ENCODE measurements at regions not wholly inside any gene's neighbourhood (a gene's known extent, or its start where the extent isn't known, plus 50 kb on each side); places are given as distances from the start of the nearest gene placed in this dataset.
A peak's percentile ranks its signal among the peaks of the same experiment; 100 is the strongest.

DNA sequence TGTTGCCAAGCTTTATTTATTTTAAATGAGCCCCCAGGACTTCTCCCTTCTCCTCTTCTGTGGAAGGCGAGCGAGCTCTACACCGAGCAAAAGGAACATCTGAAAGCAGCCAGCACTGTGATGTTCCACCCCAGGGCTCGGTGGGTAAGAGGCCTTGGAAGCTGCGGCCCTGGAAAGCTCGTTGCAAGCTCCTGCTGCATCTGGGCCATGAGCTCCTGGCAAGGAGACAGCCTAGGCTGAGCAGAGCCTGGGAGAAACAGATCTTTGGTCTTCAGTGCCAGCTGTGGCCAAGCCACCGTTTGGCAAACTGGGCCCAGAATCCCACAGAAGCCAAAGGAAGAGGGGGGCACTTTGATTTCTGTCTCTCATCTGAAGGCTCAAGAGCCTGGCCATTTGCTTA lies 114.1 kb downstream of the ENGASE start:
- DNase-seq (ENCODE audit: low spot score) (no peak), ATAC-seq (no peak)

GRCh38 chr17:79188048-79188447 lies 113.4 kb downstream of the ENGASE start:
- peak; percentile 76 for ATAC-seq

DNA sequence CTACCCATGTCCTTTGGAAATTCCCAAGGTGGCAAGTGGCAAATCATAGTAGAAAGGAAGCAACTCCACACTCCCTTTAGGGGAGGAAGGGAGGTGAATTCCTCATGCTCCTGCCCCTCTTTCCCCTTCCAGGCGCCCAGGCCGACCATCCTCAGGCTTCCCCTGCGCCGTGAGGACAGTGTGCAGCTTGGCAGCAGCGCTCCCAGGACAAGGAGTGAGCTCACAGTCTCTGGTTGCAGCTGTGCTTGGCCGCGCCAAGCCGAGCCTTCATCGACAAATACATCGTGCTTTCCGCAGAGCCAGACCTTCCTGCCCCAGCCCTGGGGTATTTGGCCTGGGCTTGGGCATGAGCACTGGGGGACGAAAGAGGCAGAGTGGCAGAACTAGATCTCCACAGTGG lies 112.6 kb downstream of the ENGASE start:
- DNase-seq (ENCODE audit: low spot score) (no peak), ATAC-seq (no peak)

More at GRCh38 chr17:79188048-79188447, 113.4 kb downstream of the ENGASE start:
- no peak for DNase-seq (ENCODE audit: low spot score)

DNA sequence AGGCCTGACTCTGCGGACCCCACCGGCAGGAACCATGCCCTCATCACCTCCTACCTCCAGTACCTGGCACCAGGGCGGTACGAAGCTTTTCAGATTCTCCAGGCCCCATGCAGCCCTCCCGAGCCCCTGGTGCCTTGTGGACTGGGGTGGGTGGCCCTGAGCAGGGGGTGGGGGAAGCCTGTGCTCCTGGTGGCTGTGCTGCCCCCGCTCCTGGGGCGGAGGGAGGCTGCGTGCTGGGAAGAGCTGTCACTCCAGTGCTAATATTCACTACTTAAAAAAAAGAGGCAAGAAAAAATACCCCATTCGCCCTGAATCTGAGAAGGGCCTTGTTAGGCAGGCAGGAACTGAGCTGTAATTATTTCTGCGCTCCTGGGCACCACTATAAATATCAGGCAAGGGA lies 111.8 kb downstream of the ENGASE start:
- no peak for ATAC-seq
- DNase-seq (ENCODE audit: low spot score), result no peak

- DNase-seq (ENCODE audit: low spot score) (no peak), ATAC-seq (no peak)
Observed at GRCh38 chr17:79185671-79186070, 111.0 kb downstream of the ENGASE start.

DNA sequence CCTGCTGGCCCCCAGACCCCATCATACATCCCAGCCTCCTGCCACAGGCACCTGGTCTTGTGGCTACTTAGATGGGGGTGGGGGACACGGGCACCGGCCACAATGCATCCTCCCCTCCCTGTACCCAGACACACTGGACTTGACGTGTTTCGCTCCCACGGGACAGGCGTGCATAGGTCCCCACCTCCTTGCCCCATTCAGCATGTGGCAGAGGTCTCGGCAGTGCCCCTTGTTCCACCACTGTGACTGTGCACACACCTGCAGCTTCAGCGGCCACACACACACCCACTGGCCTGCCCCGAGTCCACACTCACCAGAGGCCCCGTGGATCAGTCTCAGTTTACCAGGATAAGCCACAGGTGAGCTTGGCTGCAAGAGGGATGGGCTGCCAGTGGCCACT lies 109.6 kb downstream of the ENGASE start:
- ATAC-seq, result no peak
- DNase-seq (ENCODE audit: low spot score), result no peak

DNA sequence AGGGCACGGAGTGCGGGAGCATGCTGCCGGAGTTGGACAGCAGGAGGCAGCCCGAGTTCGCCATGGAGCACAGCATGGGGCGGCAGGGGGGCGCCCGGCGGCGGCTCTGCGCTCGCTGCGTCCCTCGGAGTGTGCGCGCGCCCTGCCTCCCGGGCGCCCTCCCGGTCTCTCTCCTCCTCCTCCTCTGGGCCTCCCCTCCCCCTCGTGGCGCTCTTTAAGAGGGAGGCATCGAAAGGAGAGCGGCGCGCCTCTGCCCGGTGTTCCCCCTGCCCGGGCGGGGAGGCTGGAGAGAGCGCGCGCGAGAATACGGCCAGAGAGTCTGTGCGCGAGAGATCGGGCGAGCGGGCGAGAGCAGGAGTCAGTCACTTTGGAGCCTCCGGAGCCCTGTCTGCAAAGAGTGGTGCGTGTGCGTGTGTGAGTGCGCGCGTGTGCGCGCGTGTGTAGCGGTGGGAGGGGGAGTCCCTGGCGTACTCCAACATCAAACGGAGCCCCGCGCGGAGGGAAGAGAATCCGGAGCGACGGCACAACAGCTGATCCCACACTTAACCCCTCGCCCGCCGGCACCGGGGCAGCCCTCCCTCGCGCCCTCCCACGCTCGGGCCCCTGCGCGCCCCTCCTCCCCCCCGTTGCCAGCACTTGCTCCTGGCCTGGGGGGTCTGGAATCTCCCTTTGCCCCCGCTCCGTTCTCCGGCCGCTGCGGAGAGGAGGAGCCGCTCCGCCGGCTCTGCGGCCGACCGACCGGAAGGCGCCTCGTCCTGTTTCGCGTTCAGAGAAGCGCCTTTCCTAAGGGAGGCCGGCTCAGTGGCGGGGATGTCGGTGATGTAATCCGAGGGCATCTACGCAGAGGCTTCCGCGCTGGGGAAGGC lies 108.9 kb downstream of the ENGASE start:
- DNase-seq (ENCODE audit: low spot score) (no peak), ATAC-seq (no peak)

DNA sequence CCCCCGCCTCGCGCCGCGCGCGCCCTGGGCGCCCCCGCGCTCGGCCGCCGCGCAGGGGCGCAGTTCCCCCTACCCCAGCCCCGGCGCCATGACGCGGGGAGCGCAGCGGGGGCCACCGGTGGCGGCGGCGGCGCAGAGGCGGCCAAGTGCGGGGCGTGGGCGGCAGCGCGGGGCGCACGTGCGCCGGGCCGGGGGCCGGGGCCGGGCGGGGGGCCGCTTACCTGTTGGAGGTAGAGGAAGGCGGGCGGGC lies 108.3 kb downstream of the ENGASE start:
- DNase-seq (ENCODE audit: low spot score) (no peak), ATAC-seq (no peak)

GRCh38 chr17:79182176-79183042 lies 107.8 kb downstream of the ENGASE start:
- DNase-seq (ENCODE audit: low spot score) (no peak), ATAC-seq (no peak)

- ATAC-seq, result no peak
- DNase-seq (ENCODE audit: low spot score), result no peak
Observed at GRCh38 chr17:79180358-79181005, 105.9 kb downstream of the ENGASE start.

DNA sequence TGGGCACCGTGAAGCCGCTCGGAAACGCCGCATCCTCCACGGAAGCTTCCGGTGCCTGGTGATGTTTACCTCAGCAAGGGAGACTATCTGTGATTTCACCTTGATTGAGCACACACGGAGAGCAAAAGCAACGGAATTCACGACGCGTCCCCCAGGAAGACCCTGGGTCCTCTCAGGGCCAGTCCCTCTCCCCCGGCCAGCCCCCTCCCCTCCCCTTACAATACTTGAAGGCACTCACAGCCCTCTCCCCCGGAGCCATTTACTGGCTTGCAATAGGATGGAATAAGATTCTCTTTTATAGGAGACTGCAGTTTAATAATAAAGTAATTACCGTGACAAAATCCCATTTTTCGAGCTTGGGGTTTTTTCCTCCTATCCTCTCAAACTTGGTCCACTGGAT lies 104.7 kb downstream of the ENGASE start:
- no peak for DNase-seq (ENCODE audit: low spot score)

GRCh38 chr17:79177877-79178276 lies 103.3 kb downstream of the ENGASE start:
- no peak for ATAC-seq

More for the DNA sequence above, 104.7 kb downstream of the ENGASE start:
- no peak for ATAC-seq

DNA sequence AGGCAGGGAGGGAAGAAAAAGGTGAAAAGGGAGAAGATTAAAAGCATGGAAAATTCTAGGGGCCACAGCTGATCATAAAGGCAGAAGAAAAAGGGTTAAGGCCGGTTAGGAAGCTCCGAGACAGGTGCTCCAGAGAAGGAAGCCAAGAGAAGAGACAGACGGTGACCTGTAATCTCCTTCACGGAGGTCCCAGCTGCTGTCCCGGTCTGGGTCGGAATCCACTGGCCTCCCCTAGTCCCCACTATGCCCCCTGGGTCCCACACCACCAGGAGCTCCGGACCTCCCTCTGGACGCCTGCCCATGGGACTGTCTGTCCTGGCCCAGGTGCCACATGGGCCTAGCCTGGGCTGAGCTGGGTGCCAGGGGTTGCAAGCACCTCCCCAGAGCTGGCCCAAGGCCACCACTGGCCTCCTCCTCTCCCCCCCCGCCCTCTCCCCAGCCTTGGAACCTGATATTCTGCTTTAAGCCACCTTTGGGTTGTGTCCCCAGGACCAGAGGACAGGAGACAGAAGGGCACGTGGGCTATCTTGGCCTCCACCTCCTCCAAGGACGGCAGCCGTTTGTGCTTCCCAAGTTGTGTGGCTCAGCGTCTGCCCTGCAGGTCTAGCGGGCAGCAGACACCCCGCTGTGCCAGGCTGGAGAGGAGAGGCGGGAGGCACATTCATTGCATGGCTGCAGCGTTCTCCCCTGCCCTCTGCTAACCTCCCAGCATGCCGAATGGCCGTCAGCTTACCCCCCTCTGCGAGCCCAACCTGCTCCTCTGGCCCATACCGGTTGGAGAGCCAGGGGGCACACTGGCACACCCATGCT lies 102.4 kb downstream of the ENGASE start:
- no peak for ATAC-seq
- DNase-seq (ENCODE audit: low spot score), result no peak

More at GRCh38 chr17:79177877-79178276, 103.3 kb downstream of the ENGASE start:
- no peak for DNase-seq (ENCODE audit: low spot score)

DNA sequence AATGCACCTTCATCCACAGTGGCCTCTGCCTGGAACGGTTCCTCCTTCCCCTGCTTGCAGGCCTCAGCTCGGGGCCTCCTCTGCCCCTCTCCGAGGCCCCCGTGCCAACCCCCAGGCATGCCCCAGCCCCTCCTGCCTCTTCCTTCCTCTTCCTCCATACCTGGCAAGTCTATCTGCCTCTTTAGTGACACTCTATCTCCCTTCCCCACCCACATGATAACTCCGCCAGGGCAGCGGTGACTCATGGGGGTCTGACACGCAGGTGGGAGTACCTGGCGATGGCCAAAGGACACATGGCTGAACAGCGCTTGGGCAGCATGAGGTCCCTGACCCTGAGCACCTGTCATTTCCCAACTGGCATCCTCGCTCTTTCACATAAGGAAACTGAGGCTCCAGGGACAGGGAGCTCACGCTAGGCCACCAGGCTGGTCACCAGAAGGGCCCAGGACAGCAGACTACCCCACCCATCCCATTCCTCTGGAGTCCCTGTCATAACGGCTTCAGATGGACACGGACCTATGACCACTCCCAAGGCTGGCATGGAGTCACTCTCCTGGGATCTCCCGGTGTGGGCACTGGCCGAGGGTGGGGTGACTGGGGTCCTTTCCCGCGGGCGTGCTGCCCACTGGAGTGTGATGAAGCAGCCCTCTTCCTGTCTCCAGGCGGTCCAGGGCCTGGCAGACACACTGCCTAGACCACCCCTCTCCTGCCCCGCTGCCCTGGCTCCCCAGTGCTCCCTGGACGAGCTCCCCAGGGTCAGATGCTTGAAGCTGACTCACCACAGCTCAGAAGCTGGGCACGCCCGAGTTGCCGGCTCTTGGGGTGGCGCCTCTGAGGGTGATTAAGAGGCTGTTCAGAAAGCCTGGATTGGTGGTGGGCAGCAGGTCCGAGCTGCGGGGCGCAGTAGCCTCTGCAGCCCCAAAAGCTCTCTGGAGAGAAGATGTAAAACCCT lies 100.6 kb downstream of the ENGASE start:
- no peak for ATAC-seq
- no peak for DNase-seq (ENCODE audit: low spot score)

DNA sequence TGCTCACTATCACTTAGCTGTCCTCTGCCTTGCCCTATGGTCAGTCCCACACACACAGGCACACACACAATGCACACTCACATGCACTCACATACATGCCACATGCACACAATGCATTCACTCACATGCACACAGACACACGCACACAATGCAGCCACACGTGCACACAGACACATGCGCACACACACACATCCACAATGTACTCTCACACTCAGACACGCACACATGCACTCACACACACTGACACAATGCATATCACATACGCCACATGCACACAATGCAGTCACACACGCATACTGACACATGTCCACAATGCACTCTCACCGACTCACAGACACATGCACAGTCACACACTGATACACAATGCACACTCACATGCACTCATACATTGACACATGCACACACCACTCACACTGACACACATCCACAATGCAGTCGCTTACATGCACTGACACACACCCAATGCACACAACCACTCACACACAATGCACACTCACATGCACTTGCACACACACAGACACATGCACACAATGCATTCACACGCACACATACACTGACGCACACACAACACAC lies 99.7 kb downstream of the ENGASE start:
- ATAC-seq (no peak), DNase-seq (ENCODE audit: low spot score) (no peak)

GRCh38 chr17:79171188-79171587 lies 96.6 kb downstream of the ENGASE start:
- ATAC-seq (no peak), DNase-seq (ENCODE audit: low spot score) (no peak)

DNA sequence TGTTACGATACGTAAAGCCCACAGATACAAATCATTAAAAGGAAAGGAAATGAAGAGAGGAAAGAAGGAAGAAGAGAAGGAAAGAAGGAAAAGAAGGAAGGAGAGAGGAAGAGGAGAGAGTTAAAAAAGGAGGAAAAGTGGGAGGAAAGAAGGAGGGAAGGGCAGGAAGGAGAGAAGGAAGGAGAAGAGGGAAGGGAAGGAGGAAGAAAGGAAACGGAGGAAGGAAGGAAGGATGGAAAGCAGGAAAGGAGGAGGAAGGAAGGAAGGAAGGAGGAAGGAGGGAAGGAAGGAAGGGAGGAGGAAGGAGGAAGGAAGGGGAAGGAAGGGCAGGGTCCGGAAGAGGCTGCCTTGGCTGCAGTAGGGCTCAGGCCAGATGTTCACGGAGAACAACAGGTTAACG lies 95.2 kb downstream of the ENGASE start:
- no peak for DNase-seq (ENCODE audit: low spot score)
- ATAC-seq, result no peak

- DNase-seq (ENCODE audit: low spot score) (no peak), ATAC-seq (no peak)
Observed at GRCh38 chr17:79169366-79169765, 94.7 kb downstream of the ENGASE start.

- DNase-seq (ENCODE audit: low spot score) (no peak), ATAC-seq (no peak)
Observed at GRCh38 chr17:79168486-79169055, 93.9 kb downstream of the ENGASE start.

Measured in left lobe of liver (tissue), 2 donors.